ENCODE measurements at regions not wholly inside any gene's neighbourhood (a gene's known extent, or its start where the extent isn't known, plus 50 kb on each side); places are given as distances from the start of the nearest gene placed in this dataset.

DNA sequence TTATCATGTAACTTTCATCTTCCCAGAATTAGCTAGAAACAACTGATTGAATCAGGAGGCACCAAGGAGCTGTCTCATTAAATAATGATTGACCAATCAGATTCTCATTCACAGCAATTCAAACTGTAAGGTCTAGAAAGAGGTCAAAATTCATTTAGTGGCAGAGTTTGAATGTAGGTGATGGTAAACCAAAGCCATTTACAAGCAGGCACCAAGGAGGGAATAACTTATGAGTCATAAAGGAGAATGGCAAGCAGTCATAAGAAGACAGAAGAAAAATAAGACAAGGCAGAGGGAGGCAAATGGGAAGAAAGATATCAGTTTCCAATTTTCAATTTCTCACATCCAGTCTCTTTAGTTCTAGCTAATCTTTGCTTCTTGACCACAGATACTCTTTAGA is 52.9 kb upstream of the DEFB112 start:
- DNase-seq (ENCODE audit: low spot score), result no peak

DNA sequence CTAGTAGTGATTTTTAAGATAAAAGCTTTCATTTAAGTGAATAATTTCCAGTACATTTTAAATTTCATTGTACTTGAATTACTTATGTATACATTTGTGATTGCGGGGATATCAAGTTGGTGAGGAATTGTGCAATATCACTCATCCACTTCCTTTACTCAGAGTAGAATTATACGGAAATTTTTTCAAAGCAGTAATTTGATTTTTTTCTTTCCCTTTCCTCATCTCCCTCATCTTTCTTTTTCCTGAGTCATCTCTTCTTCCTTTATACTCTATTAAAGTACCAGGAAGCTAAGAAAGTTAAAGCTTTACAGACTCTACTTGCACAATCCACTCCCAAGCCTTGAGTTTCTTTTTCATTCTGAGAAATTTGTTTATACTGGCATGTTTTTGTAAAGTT is 60.9 kb upstream of the DEFB112 start:
- DNase-seq (ENCODE audit: low spot score), result no peak

DNA sequence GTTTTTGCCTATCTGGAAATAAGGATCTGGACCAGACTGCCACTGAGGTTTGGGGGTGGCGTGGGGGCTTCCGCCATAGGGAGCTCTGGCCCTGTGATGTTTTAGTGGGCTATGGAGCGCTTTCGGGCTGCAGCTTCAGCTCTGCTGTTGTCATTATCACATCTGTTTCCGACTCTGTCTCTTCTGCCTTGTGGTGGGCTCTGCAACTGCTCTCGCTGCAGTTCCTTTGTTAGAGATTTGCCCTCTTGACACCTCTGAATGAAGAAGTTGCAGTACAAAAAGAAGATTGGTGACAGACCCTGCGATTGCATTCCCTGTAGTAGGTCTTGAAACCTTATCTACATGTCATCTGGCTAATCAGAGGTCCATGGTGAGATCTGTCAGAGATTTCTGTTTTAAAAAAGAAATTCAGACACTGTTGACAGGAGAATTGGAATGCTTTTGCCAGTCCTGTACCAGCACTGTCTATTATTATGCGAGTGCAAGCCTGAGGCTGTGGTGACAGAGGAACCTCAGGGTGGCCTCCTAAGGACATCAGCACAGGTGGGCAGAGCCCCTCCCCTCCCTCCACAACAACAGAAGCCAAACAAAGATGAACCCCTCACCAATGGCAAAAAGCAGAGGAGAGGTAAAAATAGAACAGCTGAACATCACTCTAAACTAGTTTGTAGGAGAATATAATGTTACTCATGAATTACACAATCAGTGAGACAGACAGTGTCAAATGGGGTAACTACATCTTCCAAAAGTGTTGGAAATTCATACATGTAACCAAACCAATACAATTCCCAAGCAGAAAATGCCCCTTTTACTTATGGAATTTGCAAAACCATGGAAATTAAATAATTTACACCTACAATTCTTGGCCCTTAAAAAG is 63.5 kb upstream of the DEFB112 start:
- no peak for DNase-seq (ENCODE audit: low spot score)

DNA sequence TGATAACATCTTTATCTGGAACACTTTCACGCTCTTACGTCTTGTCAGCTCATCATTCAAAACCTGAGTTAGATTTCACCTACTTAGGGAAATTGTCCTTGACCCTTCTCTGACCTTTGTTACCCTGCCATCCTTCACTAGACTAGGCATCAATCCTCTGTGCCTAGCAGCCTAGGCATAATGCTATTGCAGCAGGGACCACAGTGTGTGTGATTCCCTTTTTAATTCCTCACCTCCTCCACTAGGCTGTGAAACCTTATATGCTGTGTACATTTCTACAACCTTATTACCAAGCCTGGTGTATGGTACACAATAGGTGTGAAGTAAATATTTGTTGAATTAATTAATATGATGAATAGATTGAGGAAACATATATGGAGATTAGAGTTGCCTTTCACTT is 66.7 kb upstream of the DEFB112 start:
- no peak for DNase-seq (ENCODE audit: low spot score)

DNA sequence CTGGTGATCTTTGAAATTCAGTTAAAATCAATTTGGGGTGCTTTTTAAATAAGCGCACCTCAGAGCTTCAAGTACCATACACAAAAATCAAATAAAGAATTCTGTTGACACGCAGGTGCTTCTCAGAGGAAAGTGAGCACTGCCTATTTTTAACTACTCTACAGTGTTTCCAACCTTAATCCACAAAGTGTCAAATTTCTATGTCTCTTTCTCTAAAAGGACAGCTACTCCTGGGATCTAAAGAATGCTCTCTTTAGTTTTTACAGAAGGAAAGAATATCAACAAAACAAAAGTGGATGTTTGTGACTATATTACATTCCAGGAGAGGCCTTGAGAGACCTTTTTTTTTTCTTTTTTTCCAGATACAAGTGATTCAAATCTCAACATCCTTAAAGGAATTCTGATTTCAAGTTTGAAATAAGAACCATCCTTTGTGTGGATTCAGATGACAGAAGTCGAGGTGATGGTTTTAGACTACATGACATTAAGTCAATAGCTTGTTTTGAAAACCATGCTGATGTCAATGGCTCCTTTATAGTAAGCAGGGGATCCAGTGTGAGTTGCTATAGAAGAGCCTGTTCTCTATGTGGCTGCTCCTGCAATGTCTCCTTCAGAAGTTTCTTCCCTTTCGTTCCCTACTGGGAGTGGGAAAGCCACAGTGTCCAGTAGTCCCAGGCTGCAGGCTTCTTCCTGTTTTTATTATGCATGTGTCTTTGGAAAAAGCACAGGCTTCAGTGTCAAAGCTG is 67.2 kb upstream of the DEFB112 start:
- DNase-seq (ENCODE audit: low spot score), result no peak

DNA sequence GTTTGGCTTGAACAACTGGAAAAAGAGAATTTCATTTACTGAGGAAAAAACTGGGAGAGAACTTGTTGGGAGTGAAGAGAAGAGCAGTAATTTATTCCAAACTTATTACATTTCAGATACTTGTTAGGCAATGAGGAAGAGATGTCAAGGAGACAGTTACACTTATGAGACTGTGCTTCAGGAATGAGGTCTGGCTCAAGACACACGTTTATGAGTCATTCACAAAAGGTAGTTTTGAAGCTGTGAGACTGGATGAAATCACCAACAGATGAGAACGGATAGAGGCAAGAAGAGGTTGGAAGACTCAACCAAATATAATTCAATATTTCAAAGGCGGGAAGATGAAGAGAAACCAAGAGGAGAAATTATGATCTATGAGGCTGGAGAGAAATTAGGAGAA is 70.6 kb upstream of the DEFB112 start:
- no peak for DNase-seq (ENCODE audit: low spot score)

DNA sequence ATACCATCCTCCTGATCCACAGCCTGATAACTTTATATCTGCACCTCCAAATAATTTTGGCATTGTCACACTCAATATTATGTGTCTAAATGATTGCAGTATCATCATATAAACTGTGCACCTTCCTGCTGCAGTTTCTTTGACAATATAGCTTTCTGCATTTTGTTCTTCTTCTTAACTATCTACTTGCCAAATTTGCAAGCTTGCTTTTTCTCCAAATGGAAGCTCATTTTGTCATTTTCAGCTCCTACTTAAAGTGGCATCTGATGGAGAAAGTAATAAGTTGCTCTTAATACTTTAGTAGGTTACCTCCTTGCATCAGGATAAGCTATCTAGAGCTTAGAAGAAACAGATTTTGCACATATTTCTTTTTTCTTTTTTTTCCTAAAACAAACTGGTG is 74.0 kb upstream of the DEFB112 start:
- no peak for DNase-seq (ENCODE audit: low spot score)

DNA sequence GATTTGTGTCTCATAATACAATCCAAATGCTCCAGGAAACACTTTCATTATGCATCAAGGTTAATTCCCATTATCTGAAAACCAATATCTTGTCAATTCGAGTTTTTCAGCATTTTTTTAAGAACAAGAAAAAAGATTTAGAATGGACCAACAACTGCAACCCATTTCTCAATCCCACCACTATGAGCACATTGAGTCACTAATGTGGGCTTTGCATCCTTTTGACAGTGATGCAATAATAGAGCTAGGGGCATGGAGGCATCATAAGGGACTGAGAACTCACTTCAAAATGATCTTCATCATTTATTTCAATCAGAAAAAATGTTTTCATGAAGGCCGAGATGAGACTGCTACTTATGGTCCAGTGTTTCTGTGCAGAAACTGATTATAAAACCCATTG is 74.8 kb upstream of the DEFB112 start:
- no peak for DNase-seq (ENCODE audit: low spot score)

DNA sequence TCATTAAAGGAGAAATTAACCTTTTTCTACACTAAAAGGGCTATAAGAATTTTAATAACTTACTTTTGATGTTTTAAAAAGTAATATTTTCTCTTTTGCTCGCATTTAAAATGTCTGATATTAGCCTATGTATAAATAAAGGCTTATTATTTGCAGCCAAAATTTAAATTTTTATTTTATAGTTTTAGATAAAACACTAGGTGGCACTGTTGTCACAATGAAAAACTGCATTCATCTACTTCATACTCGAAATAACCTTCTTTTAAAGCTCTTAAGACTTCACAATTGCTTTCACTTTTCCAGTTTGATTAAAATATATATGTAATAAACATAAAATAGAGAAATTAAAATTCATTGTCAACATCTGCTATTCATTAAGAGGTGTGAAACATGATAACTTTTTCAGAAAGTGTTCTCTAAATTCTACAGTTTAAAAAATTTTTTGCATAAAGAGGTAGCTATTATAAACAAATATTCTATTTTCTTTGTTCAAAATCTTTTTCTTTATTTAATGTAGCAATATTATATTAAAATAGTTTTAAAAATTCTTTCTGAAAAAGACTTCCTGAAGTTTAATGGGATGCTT is 78.8 kb upstream of the DEFB112 start:
- peak; percentile 32 for DNase-seq (ENCODE audit: low spot score)

DNA sequence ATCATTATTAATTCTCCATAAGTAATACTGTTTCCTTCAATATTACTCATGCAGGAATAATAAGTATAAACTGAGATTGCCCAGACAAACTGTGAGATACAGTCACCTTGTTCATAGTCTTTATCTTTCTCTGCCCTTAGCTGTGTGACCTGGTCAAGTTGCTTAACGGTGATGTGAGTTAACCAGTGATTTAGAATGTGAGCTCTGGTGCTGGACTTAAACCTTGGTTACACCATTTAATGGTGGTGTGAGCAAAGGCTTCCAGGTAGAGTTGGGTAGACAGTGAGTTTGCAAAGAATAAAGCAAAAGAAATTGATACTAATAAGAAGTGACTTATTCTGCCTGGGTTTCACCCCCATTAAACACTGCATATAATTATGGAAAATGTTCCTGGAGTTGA is 86.2 kb upstream of the DEFB112 start:
- no peak for DNase-seq (ENCODE audit: low spot score)

DNA sequence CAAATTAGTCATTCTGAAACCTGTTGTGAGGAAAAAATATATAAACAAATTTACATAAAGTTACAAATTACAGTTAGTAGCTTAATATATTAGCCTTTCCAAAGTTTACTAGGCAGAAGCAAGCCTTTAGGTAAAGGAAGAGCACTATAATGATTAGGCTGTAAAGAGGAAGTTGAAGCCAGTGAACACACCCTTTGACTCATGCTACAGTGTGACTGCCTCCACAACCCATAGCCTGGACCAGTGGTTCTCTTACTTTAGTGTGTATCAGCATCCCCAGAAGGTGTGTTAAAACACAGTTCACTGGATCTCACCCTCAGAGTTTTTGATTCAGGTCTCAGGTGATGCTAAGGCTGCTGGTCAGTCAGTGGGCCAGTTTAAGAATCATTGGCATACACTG is 91.4 kb upstream of the DEFB112 start:
- no peak for DNase-seq (ENCODE audit: low spot score)

DNA sequence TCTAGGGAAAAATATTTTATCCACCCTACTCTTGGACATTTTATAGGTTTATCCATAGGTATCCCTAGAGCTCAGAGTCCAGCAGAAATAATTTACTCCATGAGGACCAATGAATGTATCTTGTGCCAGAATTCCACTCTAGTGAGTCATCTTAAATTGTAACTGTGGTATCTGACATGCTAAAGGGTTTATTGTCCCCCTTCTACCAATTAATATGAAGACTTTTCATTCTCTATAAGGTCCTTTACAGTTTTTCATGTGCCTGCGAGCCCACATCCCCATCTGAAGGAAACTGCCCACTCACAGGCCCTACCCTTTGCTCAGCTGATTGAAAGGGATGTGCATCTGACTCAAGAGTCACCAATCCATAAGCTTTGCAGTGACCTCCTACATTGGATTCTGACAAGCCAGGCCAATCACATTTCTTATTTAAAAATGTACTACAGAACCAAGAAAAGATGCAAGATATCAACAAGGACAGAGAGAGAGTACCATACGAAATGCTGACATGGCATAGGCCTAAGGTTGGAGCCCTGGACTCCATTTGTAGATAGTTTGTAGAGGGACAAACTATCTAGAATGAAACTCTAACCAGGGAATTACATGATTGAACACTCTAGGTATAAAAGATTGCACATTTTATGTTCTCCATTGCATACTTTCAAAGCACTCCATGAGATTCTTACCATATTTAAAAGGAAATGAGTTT is 93.4 kb upstream of the DEFB112 start:
- no peak for DNase-seq (ENCODE audit: low spot score)

DNA sequence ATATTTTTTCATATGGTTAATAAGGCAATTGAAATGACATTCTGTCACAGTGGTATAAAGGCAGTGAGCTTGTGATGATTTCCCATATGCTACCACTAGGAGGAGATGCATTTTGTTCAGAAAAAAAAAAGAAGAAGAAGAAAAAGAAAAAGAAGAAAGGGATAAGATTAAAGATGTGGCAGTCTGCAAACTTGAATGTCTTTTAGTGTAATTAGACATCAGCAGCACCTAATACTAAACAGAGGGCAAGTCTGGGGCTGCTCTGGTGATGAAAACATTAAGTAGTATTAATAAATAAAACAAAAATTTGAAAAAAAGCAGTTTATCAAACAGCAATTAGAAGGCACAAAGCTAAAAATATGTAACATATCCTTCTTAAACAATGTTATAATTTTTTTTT is 95.4 kb upstream of the DEFB112 start:
- peak; percentile 42 for DNase-seq (ENCODE audit: low spot score)

DNA sequence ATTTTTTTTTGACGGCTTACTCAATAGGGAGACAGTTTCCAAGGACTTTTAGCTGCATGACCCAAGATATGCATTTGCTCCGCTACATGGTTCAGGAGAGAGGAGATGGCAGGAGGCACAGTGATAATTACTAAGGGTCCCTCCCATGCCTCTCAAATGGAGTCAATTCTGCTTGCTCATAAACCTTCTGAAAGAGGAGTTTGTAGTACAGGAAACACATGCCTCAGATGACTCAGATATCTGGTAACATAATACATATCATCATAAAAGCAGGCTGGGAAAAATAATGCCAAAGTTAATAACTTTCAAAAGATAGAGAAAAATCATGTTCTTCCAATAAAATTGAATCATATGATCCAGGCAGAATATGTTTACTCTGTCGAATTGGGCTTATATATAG is 97.6 kb upstream of the DEFB112 start:
- DNase-seq (ENCODE audit: low spot score), result no peak

DNA sequence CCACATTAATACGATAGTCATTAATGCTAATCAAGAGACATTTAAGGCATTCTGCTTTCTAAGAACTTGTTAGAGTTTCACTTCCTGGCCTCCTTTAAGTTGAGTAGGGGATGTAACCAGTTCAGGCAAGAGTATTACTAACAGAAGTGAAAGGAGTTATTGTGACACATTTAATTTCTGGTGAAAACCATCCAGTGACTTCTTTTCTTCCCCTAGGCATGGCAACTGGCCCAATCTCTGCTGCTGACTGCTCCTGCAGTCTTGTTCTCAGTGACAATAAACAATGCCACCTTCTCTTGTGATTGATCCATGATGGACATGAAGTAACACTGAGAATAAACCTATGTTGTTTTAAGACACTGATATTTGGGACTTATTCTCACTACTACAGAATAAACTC is 130.9 kb upstream of the DEFB112 start:
- no peak for DNase-seq (ENCODE audit: low spot score)

DNA sequence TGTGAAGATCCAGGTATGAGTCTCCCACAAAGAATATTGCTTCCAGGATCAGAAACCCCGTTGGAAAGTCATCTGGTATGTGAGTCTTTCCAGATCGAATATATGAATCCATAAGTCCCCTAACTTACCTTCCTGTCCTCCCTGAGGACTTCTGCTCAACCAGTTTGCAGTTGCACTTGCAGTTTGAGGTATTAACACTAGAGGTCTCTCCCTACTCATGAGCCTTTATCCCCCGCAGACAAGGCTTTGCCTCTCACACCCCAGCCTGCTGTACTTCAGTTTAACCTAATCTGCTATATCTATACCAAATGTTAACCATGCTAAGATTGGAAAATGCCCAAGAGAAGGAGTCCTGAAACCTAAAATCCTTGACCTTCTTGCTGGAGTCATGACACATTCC is 135.3 kb upstream of the DEFB112 start:
- DNase-seq (ENCODE audit: low spot score), result peak; percentile 32

DNA sequence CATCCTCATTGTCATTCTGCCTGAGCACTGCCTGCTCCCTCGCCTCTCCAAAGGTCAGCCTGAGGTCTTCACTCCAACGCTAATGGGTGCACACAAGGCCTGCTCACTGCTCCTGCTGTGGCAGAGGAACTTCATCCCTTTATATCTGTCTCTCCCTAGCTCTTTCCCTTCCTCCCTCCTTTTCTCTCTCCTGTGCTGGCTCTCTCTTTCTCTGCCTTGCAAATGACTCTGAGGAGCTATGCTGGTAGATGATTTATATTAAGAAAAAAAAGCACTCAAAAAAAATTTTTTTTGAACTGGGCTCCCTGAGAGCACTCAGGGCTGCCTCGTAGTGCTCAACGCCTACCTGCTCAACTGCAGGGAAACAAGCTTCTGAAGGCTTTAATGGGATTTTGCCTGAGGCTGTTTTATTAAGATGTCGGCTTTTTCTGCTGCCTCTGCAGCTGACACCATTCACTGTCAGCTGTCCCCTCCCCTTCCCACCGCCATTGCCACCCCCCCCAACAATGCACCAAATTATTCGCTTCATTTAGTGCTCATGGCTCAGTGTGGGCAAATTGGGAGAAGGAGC is 137.7 kb upstream of the DEFB112 start:
- no peak for DNase-seq (ENCODE audit: low spot score)

DNA sequence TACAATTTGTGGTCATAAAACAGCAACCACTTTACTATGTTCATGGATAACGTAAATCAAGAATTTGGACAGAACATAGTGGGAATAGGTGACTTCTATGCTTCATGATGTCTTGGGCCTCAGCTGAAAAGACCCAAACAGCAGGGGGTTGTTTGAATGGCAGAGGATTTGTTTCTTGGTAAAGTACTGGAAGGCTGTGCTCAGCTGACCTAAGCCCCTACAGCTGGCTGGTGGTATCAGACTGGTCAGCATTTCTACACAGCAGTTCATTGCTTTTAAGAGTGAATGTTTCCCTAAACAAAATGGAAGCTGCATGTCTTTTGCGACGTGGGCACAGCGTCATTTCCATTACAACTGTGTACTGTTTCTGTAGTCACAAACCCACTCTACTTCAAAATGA is 148.5 kb upstream of the DEFB112 start:
- DNase-seq (ENCODE audit: low spot score), result no peak

DNA sequence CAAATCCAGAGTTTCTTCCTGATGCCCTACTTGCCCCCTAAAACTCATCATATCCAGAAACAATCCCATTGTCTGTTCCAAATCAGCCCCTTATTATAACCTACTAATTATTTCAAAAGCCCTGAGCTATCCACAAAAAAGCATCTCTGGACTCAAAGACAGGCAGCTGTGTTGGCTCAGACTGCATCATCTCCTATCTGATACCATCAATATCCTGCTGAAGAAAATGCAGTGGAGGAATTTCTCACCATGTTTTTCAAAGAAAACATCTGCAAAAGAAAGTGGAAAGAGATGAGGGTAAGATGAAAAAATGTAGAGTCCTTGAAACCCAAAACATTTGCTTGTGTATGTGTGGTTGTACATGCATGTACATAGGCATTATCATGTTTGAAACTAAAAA is 153.0 kb upstream of the DEFB112 start:
- DNase-seq (ENCODE audit: low spot score), result no peak

DNA sequence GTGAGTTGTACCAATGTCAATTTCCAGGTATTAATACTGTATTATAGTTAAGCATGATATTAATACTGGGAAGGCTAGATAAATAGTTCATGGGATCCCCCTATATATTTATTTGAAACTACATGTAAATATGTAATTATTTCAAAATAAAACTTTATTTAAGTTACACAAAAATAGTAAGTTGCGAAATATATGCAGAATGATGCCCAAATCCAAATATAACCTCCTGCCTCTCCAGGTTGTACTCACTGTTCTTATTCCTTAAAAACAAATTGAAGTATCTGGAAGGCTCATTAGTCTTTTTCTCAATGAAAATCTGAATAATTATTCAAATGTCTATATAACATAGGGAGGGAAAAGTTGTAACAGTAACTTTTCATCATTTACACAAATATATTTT is 161.9 kb upstream of the DEFB112 start:
- no peak for DNase-seq (ENCODE audit: low spot score)

DNA sequence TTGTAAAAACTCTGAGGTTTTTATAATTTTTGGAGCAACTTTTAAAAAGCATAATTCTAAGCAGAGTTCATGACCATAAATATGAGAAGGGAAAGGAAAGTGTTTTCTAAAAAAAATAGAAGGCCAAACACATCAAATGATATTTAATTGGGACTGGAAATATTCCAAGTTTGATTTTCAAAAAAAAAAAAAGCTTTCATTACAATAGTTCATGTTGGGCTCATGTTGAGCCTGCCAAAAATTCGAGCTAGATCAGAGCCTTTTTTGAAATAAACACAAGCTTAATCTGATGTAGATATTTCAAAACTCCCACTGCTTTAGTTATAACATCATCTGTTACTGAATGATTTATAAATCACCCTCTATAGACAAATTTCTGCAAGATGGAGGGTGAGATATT is 163.4 kb upstream of the DEFB112 start:
- DNase-seq (ENCODE audit: low spot score), result no peak

DNA sequence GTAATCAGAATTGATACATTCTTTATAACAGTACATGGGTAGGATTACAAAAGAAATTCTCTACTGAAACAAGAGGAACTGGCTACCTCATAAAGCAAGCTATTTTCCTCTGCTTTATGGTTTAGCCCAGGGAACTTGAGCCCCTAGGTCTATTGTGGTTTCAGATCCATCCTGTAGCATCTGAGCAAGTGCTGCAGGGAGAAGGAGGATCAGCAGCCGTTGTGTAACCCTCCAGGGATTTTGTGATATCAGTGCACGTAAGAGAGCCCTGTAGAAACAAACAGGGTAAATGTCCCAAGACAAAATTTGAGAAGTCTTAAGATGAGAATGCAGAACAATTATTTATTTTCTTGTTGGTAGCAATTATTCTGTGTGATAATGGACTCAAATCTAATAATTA is 165.2 kb upstream of the DEFB112 start:
- DNase-seq (ENCODE audit: low spot score), result no peak
